Thyroid gland (tissue), 4 donors: ENCODE measurements at regions not wholly inside any gene's neighbourhood (a gene's known extent, or its start where the extent isn't known, plus 50 kb on each side); places are given as distances from the start of the nearest gene placed in this dataset. TPM values are rescaled to one million over a fixed set of nuclear protein-coding genes. Genes with fewer than 3 reads are reported as not detected.

Experiments used
- DNase-seq, 2 donors: peaks; one replicate each; pipeline ENCODE4 v3.0.0-alpha.2; 2019
- H3K27ac ChIP-seq, 3 donors: fragments of 200-600 bp; sonication (generic); 1 replicate in 2 of 3; 2 replicates in 1 of 3; pipeline ENCODE4 v1.5.1; 2016 to 2019; ENCODE audit warnings: mild to moderate bottlenecking in 1 of 3, moderate library complexity in 1 of 3
- H3K27me3 ChIP-seq: fragments of 200-600 bp; sonication (generic); one replicate; pipeline ENCODE4 v1.5.1; 2019
- H3K36me3 ChIP-seq, 2 donors: fragments of 200-600 bp; sonication (generic); one replicate each; pipeline ENCODE4 v1.5.1; 2016 to 2019
- H3K4me1 ChIP-seq, 2 donors: fragments of 200-600 bp; sonication (generic); one replicate each; pipeline ENCODE4 v1.5.1; 2017 to 2019
- H3K4me3 ChIP-seq, 3 donors: fragments of 200-600 bp; sonication (generic); replicated peaks in 1 of 3; 1 replicate in 2 of 3; 2 replicates in 1 of 3; pipeline ENCODE4 v1.5.1; 2016; ENCODE audit warnings: mild to moderate bottlenecking in 1 of 3
- H3K9me3 ChIP-seq: fragments of 200-600 bp; sonication (generic); one replicate; pipeline ENCODE4 v1.5.1; 2017
- CTCF ChIP-seq, 6 experiments: fragments of 200-600 bp in 3 of 6; fragments of 450-650 bp in 3 of 6; sonication (generic) in 3 of 6; IDR thresholded peaks; one replicate each; pipeline ENCODE4 v1.5.1; 2016 to 2019; ENCODE audit warnings: antibody characterized with exemption in 6 of 6, mild to moderate bottlenecking in 2 of 6, inconsistent platforms in 1 of 6, moderate library complexity in 1 of 6
- POLR2A ChIP-seq, 2 donors: fragments of 450-650 bp; IDR thresholded peaks; one replicate each; pipeline ENCODE4 v1.6.1; 2017; ENCODE audit warnings: antibody characterized with exemption in 2 of 2, mild to moderate bottlenecking in 2 of 2, moderate library complexity in 1 of 2
- WGBS, 2 donors: methylation state at CpG; one replicate each; pipeline ENCODE4 v1.1.5; 2017; 5-methylcytosine and 5-hydroxymethylcytosine counted together
- intact Hi-C: fragments of 100-400 bp; cut with DNase I; formaldehyde crosslinking; loops from one replicate; pipeline ENCODE4 v1.15.1; 2023
- small RNA-seq: library from RNA; depleted of rRNA; stranded (forward); fragments of <200 nt; gene quantifications from one replicate; pipeline ENCODE3, GENCODE V24; 2016

GRCh38 chr4:10171055-10171454 lies 54.5 kb upstream of the WDR1 start:
- no peaks in the 10 kb centered on the region for H3K9me3 ChIP-seq
- H3K36me3 ChIP-seq, result no peaks in the 10 kb centered on the region
- no peak for TF ChIP-seq POLR2A (IDR thresholded peaks at IDR 0.05)
- TF ChIP-seq CTCF (IDR thresholded peaks at IDR 0.05), result no peak
- DNase-seq, result no peak
- H3K27ac ChIP-seq, result no peak overlapping the region
- H3K27me3 ChIP-seq, result no peaks in the 10 kb centered on the region
- intact Hi-C loops, result no loop called here
- 74 to 90% methylated on average over 3 of the region's 3 CpGs for WGBS, 2 donors
- no peak overlapping the region for H3K4me3 ChIP-seq
- peaks cover 29 to 30% of the 10 kb centered on the region in 2 donors for H3K4me1 ChIP-seq

GRCh38 chr4:10169839-10170387 lies 53.3 kb upstream of the WDR1 start:
- intact Hi-C loops, result loop anchor here (5.0 kb wide), 1 partner anchor 232 kb away; no protein-coding TSS in a partner anchor

GRCh38 chr4:10168151-10168550 lies 51.6 kb upstream of the WDR1 start:
- Histone ChIP-seq H3K36me3 (no peaks in the 10 kb centered on the region), H3K4me1 (peaks cover 11 to 14% of the 10 kb centered on the region in 2 donors), H3K27ac (no peak overlapping the region), H3K27me3 (no peaks in the 10 kb centered on the region), H3K9me3 (no peaks in the 10 kb centered on the region), H3K4me3 (no peak overlapping the region)
- no peak for DNase-seq
- 62 to 81% methylated on average over 3 of the region's 3 CpGs for WGBS, 2 donors
- intact Hi-C loops, result loop anchor here (5.0 kb wide), 1 partner anchor 234 kb away; no protein-coding TSS in a partner anchor
- no peak for TF ChIP-seq CTCF (IDR thresholded peaks at IDR 0.05)
- no peak for TF ChIP-seq POLR2A (IDR thresholded peaks at IDR 0.05)

More at GRCh38 chr4:10169839-10170387, 53.3 kb upstream of the WDR1 start:
- no peak overlapping the region for H3K4me3 ChIP-seq
- peaks cover 23 to 26% of the 10 kb centered on the region in 2 donors for H3K4me1 ChIP-seq
- WGBS, 2 donors, result 97% methylated on average over 10 of the region's 10 CpGs
- DNase-seq, result no peak
- H3K27me3 ChIP-seq, result no peaks in the 10 kb centered on the region
- H3K9me3 ChIP-seq, result no peaks in the 10 kb centered on the region
- TF ChIP-seq POLR2A (IDR thresholded peaks at IDR 0.05) (no peak), CTCF (IDR thresholded peaks at IDR 0.05) (no peak)
- no peaks in the 10 kb centered on the region for H3K36me3 ChIP-seq
- no peak overlapping the region for H3K27ac ChIP-seq

GRCh38 chr4:10167201-10167600 lies 50.6 kb upstream of the WDR1 start:
- Histone ChIP-seq H3K27me3 (no peaks in the 10 kb centered on the region), H3K36me3 (no peaks in the 10 kb centered on the region), H3K4me3 (no peak overlapping the region), H3K4me1 (peaks cover 10 to 13% of the 10 kb centered on the region in 2 donors), H3K27ac (no peak overlapping the region), H3K9me3 (no peaks in the 10 kb centered on the region)
- DNase-seq, result no peak
- no peak for TF ChIP-seq CTCF (IDR thresholded peaks at IDR 0.05)
- TF ChIP-seq POLR2A (IDR thresholded peaks at IDR 0.05), result no peak
- intact Hi-C loops, result loop anchor here (5.0 kb wide), 1 partner anchor 235 kb away; no protein-coding TSS in a partner anchor
- WGBS, 2 donors, result 75 to 80% methylated on average over 4 of the region's 4 CpGs

Small RNAs in the stretch of these regions (small RNA-seq; reads per million reads assigned to genes)
- gene AC006499.8, result not detected
